GM04504 (cell line): ENCODE measurements at regions not wholly inside any gene's neighbourhood (a gene's known extent, or its start where the extent isn't known, plus 50 kb on each side); places are given as distances from the start of the nearest gene placed in this dataset.

Experiments used
- DNase-seq: peaks from one replicate; pipeline ENCODE4 v3.0.0-alpha.2; 2012; ENCODE audit warnings: low read depth

DNA sequence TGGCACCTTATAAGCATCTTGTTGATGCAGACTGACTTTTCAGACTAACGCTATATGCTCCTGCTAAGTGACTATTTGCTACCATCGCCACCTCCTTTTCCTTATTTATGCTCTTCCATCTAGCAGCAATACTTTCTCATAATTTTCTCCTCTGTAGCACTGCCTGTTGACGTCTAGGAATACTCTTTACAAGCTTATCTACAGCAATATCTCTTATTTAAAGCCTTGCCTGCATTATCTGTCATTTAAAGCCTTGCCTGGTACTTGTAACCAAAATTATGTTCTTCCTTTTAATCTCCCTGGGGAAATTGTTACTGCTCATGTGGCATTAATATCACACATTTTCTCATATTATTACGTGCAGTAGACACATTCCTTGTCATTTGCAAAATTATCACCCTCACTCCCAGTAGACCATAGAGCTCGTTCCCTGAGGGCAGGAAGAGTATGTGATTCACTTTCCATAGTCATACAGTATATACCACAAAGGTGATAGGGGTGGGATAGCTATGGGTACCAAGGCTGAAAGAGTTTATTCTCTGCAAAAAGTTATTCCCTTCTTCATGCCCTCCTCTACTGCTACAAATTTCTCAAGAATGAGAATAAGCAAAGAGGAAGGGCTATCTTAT lies 359.7 kb upstream of the PCDH15 start:
- DNase-seq = no peak

GRCh38 chr10:55158633-55159032 lies 357.6 kb upstream of the PCDH15 start:
- DNase-seq = no peak

- no peak for DNase-seq
Observed at GRCh38 chr10:55146032-55146431, 345.0 kb upstream of the PCDH15 start.

GRCh38 chr10:55144001-55144400 lies 343.0 kb upstream of the PCDH15 start:
- DNase-seq = no peak

DNA sequence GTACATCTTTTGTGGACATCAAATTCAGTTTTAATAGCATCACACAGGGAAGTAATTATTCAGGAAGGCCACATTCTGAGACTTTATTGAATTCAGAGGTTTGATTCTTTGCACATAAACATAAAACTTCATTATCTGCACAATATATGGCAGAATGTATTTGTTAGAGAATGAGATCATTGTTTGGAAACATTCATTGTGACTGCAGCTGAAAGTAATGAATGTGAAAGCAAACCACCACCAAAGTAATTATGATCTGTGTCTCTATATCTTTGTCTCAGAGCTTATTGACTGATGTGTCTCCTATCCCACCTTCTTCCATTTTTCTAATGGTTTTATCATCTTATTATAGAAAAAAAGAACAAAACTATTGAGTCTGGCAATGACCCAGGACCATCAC lies 340.9 kb upstream of the PCDH15 start:
- no peak for DNase-seq

GRCh38 chr10:55137063-55137462 lies 336.0 kb upstream of the PCDH15 start:
- DNase-seq = no peak

GRCh38 chr10:55104738-55105137 lies 303.7 kb upstream of the PCDH15 start:
- DNase-seq = no peak

DNA sequence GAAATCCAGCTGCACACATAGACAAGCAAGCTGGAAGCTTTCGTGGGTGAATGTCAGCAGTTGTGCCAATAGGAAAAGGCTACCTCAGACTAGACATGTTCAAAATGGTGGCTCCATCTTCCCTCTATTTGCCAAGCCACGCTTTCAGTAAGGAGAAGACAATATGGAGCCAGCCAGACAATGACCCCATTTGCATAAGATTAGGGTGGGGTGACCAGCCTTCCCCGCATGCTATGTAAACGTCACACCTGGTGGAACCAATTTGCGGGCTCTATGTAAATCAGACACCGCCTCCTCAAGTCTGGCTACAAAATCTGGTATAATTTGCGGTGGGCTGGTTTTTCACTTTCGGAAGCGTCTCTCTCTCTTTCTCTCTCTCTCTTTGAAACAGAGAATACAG lies 297.4 kb upstream of the PCDH15 start:
- DNase-seq = no peak

DNA sequence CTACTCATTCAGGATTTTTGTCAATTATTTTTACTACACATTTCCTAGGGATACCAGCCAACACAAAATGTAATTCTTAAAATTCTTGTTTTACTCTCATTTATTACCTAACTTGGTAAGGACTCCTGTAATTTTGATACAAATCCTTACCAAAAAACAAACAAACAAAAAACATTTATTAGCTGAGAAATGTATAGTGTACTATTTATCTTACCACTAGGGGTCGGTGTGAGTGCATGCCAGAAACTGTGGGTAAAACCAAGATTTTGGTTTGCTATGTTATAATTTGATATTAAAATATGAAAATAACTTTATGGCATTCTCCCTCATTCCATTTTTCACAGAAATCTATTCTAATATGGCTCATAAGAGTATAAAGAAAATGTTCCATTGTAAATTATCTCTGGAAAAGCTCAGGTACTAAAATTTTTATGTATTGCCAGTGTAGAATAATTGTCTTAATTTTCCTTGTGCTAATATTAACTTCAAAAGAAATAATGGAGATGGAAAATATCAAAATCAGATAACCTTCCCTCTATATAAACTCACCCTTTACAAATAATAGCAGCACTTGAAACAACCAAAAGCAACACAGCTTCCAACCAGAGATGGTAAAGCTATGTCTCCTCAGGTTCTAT lies 290.8 kb upstream of the PCDH15 start:
- no peak for DNase-seq

DNA sequence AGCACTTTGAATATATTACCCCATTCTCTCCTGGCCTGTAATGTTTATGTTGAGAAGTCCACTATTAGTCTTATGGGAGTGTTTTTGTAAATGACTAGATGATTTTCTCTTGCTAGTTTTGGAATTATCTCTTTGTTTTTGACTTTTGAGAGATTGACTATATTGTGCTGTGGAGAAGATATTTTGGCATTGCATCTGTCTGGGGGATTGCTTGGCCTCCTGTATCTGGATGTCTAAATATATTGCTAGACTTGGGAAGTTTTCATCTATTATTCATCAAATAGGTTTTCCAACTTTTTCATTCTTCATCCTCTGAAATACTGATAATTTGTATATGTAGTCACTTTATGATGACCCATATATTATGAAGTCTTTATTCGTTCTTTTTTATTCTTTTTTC lies 277.1 kb upstream of the PCDH15 start:
- DNase-seq = no peak

DNA sequence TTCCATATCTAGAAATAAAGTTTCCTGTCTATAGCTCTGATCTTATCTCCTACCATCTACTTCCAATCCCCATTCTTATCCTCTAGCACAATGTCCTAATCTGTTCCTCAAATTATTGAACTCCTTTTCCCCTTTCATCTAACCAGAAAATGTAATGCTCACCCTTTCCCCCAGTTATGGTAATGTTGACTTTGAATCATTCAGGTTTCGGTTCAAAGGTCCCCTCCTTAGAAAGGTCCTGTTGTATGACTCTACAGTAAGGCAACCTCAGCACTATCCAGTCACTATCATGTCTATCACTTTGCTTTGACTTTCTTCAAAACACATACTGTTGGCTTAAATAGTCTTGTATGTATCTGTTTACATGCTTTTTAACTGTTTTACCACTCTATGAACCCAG lies 264.2 kb upstream of the PCDH15 start:
- DNase-seq = no peak

GRCh38 chr10:55063811-55064210 lies 262.8 kb upstream of the PCDH15 start:
- no peak for DNase-seq

GRCh38 chr10:55062349-55062748 lies 261.3 kb upstream of the PCDH15 start:
- DNase-seq = no peak

- DNase-seq = no peak
Observed at GRCh38 chr10:55058800-55059199, 257.8 kb upstream of the PCDH15 start.

DNA sequence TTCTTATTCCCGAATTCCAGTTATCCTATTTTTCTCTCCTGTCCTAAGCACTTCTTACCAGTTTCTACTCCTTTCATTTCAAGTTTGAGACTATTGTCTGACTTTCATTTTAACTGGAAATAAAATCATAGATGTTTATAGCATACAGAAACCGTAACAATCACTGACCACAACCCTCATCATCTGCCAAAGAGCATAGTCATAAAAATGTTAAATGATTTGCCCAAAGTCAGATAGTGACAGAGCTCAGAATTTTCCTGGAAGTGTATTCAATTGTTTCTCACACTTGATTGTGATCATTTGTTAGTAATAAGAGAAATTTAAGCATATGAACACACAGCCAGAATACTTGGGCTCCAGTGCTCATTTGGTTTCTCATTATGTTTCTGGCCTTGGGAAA lies 250.5 kb upstream of the PCDH15 start:
- no peak for DNase-seq

DNA sequence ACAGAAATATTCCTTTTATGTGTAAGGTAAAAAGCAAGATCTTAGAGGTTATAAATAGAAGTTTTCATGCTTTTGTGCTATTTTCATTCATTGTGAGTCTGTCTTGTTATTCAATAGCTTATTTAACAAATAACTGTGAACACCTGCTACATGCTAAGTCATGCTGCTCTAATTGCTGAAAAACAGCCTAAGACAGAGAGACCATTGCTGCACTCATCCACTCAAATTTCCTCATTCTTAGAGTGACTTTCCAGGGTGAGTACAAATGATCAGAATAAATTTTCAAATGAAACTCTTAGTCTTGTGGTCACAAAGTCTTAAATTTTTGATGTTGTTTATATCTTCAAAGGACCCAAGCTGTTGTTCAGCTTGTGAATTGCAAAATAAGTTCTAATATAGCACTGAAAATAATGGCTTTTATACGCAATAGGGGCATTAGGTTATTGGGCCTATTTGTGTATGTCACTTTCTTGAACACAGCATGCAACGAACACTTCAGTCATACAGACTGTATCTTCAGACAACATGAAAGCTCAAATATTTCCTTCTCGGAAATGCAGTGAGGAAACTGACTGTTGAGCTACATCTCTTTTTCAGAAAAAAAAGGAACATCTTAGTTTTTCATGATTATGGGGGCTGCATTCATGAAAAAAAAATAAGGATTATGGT lies 247.9 kb upstream of the PCDH15 start:
- no peak for DNase-seq

DNA sequence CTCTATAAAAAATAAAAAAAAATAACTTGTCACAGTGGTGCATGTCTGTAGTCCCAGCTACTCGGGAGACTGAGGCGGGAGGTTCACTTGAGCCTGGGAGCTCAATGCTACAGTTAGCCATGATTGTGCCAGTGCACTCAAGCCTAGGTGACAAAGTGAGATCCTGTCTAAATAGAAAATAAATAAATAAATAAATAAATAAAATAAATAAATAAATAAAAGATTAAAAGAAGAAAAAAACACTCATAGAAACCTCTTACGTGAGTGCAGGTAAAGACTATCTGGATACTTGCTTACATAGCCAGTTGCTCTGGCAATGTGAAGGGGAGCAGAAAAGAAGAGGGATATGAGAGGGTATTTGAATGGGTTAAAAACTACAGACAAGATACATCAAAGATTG lies 242.5 kb upstream of the PCDH15 start:
- DNase-seq = no peak

DNA sequence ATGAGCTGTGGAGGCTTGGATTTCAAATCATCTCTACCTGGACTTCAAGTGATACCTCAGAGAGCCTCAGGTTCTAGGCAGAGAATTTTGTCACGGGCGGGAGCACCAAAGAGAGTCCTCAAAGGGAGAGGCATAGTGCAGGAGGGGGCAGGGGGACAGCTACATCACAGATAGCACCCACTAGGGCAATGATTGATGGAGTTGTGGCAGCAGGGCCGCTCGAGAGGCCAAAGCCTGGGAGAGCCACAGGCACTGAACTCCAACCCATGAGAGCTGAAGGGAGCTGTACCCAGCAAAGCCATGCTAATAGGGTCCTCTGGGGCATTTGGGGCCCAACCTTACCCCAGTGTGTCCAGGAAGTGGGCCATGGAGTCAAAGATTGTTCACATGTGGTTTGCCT lies 232.0 kb upstream of the PCDH15 start:
- no peak for DNase-seq

- DNase-seq = no peak
Observed at GRCh38 chr10:55024713-55025112, 223.7 kb upstream of the PCDH15 start.

DNA sequence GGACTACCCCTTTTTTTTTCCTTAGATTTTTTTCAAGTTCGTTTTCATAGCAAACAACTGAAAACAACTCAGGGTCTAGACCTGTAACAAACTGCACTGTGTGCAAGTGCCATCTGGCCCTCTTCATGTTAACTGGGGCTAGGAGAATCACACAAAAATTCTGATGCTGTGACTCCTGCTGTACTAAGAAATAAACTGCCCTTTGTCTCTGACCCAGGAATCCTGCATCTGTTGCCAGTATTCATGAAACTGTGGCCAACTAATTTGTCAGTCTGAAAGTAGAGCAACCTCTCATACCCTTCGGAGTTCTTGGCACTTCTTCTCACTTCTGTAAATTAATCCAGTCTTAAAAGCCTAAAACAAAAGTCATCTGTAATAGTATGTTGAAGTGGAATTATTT lies 218.4 kb upstream of the PCDH15 start:
- no peak for DNase-seq

DNA sequence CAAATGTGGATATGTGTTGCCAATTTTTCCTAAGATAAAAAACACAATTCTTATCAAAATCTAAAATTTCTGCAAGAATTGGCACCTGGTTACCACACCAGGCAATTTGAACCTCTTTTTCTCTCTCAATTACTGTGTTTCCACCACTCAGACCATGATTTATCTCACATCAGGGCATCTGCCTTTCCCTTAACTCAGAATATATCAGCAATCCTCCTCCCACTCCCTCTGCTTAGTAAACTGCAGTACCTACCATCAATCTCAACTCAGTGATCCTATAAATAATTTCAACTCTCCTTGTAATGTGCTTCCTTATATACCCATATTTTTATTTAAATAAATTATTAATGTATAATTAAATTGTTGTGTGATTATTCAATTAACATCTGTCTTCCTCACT lies 212.3 kb upstream of the PCDH15 start:
- no peak for DNase-seq

- DNase-seq = no peak
Observed at GRCh38 chr10:55002420-55002819, 201.4 kb upstream of the PCDH15 start.

GRCh38 chr10:55001422-55001821 lies 200.4 kb upstream of the PCDH15 start:
- no peak for DNase-seq

DNA sequence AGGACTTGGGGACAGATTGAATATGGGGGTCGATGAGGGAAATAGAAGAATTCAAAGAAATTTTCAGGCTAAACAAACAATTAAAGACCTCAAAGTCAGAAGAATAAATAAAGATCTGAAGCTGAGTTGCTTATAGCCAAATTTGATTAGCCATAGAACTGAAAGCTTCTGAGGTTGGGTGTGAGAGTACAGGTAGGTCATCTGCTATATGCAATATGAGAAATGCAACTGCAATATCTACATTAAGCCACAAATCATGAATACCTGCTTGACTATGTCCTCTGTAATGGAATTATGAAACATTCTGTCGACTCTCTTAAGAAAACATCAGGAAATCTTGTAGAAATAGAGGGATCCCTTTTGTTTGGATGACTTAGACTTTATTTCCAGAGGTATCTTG lies 192.1 kb upstream of the PCDH15 start:
- no peak for DNase-seq
